Gastrocnemius medialis (tissue), 4 donors: ENCODE measurements at regions not wholly inside any gene's neighbourhood (a gene's known extent, or its start where the extent isn't known, plus 50 kb on each side); places are given as distances from the start of the nearest gene placed in this dataset.

ENCODE experiments used
- ATAC-seq, 2 donors: fragments of 150-250 bp; one replicate each; pipeline ENCODE4 v1.9.1; 2016
- DNase-seq, 2 donors: peaks; one replicate each; pipeline ENCODE4 v3.0.0-alpha.2; 2019
- H3K27ac ChIP-seq, 4 donors: fragments of 200-600 bp; sonication (generic); 1 replicate in 1 of 4; 2 replicates in 3 of 4; pipeline ENCODE4 v1.5.1; 2016 to 2018; ENCODE audit warnings: mild to moderate bottlenecking in 2 of 4, moderate library complexity in 1 of 4
- H3K27me3 ChIP-seq, 3 donors: fragments of 200-600 bp; sonication (generic) in 2 of 3; 1 replicate in 1 of 3; 2 replicates in 2 of 3; pipeline versions ENCODE4 v1.5.1 to v1.6.0; 2016 to 2019; ENCODE audit warnings: mild to moderate bottlenecking in 1 of 3, moderate library complexity in 1 of 3
- H3K36me3 ChIP-seq, 2 donors: fragments of 200-600 bp; sonication (generic) in 1 of 2; one replicate each; pipeline ENCODE4 v1.5.1; 2017 to 2018
- H3K4me1 ChIP-seq, 2 donors: fragments of 200-600 bp; sonication (generic) in 1 of 2; one replicate each; pipeline ENCODE4 v1.5.1; 2016 to 2017; ENCODE audit warnings: mild to moderate bottlenecking in 2 of 2
- H3K4me3 ChIP-seq, 4 donors: fragments of 200-600 bp; sonication (generic) in 3 of 4; 1 replicate in 1 of 4; 2 replicates in 3 of 4; pipeline ENCODE4 v1.5.1; 2016 to 2019; ENCODE audit warnings: mild to moderate bottlenecking in 2 of 4
- H3K9me3 ChIP-seq, 3 donors: fragments of 200-600 bp; sonication (generic) in 2 of 3; 1 replicate in 1 of 3; 2 replicates in 2 of 3; pipeline ENCODE4 v1.5.1; 2016 to 2019
- CTCF ChIP-seq, 5 experiments: fragments of 450-650 bp in 3 of 5; fragments of 200-600 bp in 2 of 5; sonication (generic) in 2 of 5; IDR thresholded peaks in 4 of 5; conservative IDR thresholded peaks in 1 of 5; 1 replicate in 4 of 5; 2 replicates in 1 of 5; pipeline ENCODE4 v1.5.1; 2016 to 2019; ENCODE audit warnings: antibody characterized with exemption in 5 of 5, mild to moderate bottlenecking in 3 of 5, moderate library complexity in 3 of 5
- POLR2A ChIP-seq, 2 donors: fragments of 450-650 bp; IDR thresholded peaks; one replicate each; pipeline ENCODE4 v1.6.1; 2017; ENCODE audit warnings: antibody characterized with exemption in 2 of 2, mild to moderate bottlenecking in 2 of 2, moderate library complexity in 2 of 2
- in situ Hi-C, 4 donors: fragments of 200-750 bp; cut with MboI; loops; one replicate each; pipeline versions ENCODE4 v1.15.0 to v1.8.0; 2017; ENCODE audit warnings: low sequenced_read_pairs in 4 of 4
- intact Hi-C: fragments of 100-400 bp; cut with DNase I; formaldehyde crosslinking; loops from one replicate; pipeline ENCODE4 v1.15.1; 2023; ENCODE audit warnings: low total_unique reads

GRCh38 chr21:28799926-28800325 lies 192.8 kb downstream of the LTN1 start:
- Histone ChIP-seq H3K4me3 (no peak overlapping the region), H3K36me3 (no peaks in the 10 kb centered on the region), H3K27ac (no peak overlapping the region), H3K4me1 (peaks cover 4 to 14% of the 10 kb centered on the region in 2 donors), H3K9me3 (no peaks in the 10 kb centered on the region), H3K27me3 (no peaks in the 10 kb centered on the region)
- DNase-seq (no peak), ATAC-seq (no peak)
- intact Hi-C loops (no loop called here), in situ Hi-C loops (no loop called here)
- TF ChIP-seq CTCF (IDR thresholded peaks at IDR 0.05 in 4 of 5, conservative IDR thresholded peaks at IDR 0.05 in 1 of 5), result no peak
- no peak for TF ChIP-seq POLR2A (IDR thresholded peaks at IDR 0.05)

GRCh38 chr21:28798798-28799197 lies 193.9 kb downstream of the LTN1 start:
- intact Hi-C loops, result no loop called here
- no peak for ATAC-seq
- H3K27ac ChIP-seq, result no peak overlapping the region

GRCh38 chr21:28795251-28795650 lies 197.4 kb downstream of the LTN1 start:
- Histone ChIP-seq H3K27me3 (no peaks in the 10 kb centered on the region), H3K4me1 (peaks cover 4 to 14% of the 10 kb centered on the region in 2 donors), H3K27ac (no peak overlapping the region), H3K4me3 (no peak overlapping the region), H3K36me3 (no peaks in the 10 kb centered on the region), H3K9me3 (no peaks in the 10 kb centered on the region)
- intact Hi-C loops (no loop called here), in situ Hi-C loops (no loop called here)
- DNase-seq, result no peak
- ATAC-seq, result no peak
- TF ChIP-seq CTCF (IDR thresholded peaks at IDR 0.05 in 4 of 5, conservative IDR thresholded peaks at IDR 0.05 in 1 of 5), result no peak
- no peak for TF ChIP-seq POLR2A (IDR thresholded peaks at IDR 0.05)

More at GRCh38 chr21:28798798-28799197, 193.9 kb downstream of the LTN1 start:
- DNase-seq, result no peak
- no peaks in the 10 kb centered on the region for H3K9me3 ChIP-seq
- TF ChIP-seq POLR2A (IDR thresholded peaks at IDR 0.05) (no peak), CTCF (IDR thresholded peaks at IDR 0.05 in 4 of 5, conservative IDR thresholded peaks at IDR 0.05 in 1 of 5) (no peak)
- in situ Hi-C loops, result no loop called here
- peaks cover 4 to 14% of the 10 kb centered on the region in 2 donors for H3K4me1 ChIP-seq
- H3K4me3 ChIP-seq, result no peak overlapping the region
- no peaks in the 10 kb centered on the region for H3K36me3 ChIP-seq
- no peaks in the 10 kb centered on the region for H3K27me3 ChIP-seq

GRCh38 chr21:28794371-28794851 lies 198.3 kb downstream of the LTN1 start:
- no peaks in the 10 kb centered on the region for H3K36me3 ChIP-seq
- no peak overlapping the region for H3K27ac ChIP-seq
- TF ChIP-seq POLR2A (IDR thresholded peaks at IDR 0.05) (no peak), CTCF (IDR thresholded peaks at IDR 0.05 in 4 of 5, conservative IDR thresholded peaks at IDR 0.05 in 1 of 5) (no peak)
- no peak for DNase-seq
- peaks cover 4 to 12% of the 10 kb centered on the region in 2 donors for H3K4me1 ChIP-seq
- in situ Hi-C loops (no loop called here), intact Hi-C loops (no loop called here)
- no peaks in the 10 kb centered on the region for H3K27me3 ChIP-seq
- H3K9me3 ChIP-seq, result no peaks in the 10 kb centered on the region
- no peak overlapping the region for H3K4me3 ChIP-seq
- no peak for ATAC-seq

GRCh38 chr21:28793043-28793442 lies 199.6 kb downstream of the LTN1 start:
- in situ Hi-C loops, result no loop called here
- DNase-seq (no peak), ATAC-seq (no peak)
- Histone ChIP-seq H3K4me1 (no peaks in the 10 kb centered on the region), H3K27me3 (no peaks in the 10 kb centered on the region), H3K36me3 (no peaks in the 10 kb centered on the region), H3K4me3 (no peak overlapping the region), H3K27ac (no peak overlapping the region), H3K9me3 (no peaks in the 10 kb centered on the region)
- intact Hi-C loops, result no loop called here
- TF ChIP-seq CTCF (IDR thresholded peaks at IDR 0.05 in 4 of 5, conservative IDR thresholded peaks at IDR 0.05 in 1 of 5), result peak in 1 of 5 experiments; percentile 23
- TF ChIP-seq POLR2A (IDR thresholded peaks at IDR 0.05), result no peak
